Caco-2 (cell line): ENCODE measurements at regions not wholly inside any gene's neighbourhood (a gene's known extent, or its start where the extent isn't known, plus 50 kb on each side); places are given as distances from the start of the nearest gene placed in this dataset.
A peak's percentile ranks its signal among the peaks of the same experiment; 100 is the strongest.

ENCODE experiments used
- BruUV-seq: library from RNA; stranded (reverse); fragments of 400-500 nt; replicated peaks from 2 replicates; lab custom pipeline; 2021; lab: Mats Ljungman, UMichigan
- CTCF ChIA-PET: fragments of 300-600 bp; sonication (Branson Sonifier 250); formaldehyde crosslinking; loops from one replicate; lab custom pipeline; 2022; ENCODE audit warnings: antibody characterized with exemption; lab: Charles Lee
- POLR2A ChIA-PET: fragments of 300-600 bp; sonication (Branson Sonifier 250); formaldehyde crosslinking; loops from one replicate; lab custom pipeline; 2022; ENCODE audit warnings: antibody characterized with exemption; lab: Charles Lee
- DNase-seq, 2 experiments: peaks; one replicate each; pipeline versions ENCODE4 v3.0.0 to v3.0.0-alpha.2; 2020 to 2022
- H3K27me3 ChIP-seq: replicated peaks from 2 replicates; pipeline ENCODE4 v1.6.0; 2011; ENCODE audit warnings: low read length; ENCODE audit not compliant: control insufficient read depth, insufficient read depth
- H3K36me3 ChIP-seq: 2 replicates; pipeline ENCODE4 v1.5.1; 2011; ENCODE audit warnings: low read length; ENCODE audit not compliant: control insufficient read depth, insufficient read depth
- H3K4me1 ChIP-seq: fragments of 250-450 bp; sonication (Bioruptor Pico); 2 replicates; pipeline ENCODE4 v1.5.1; 2020; ENCODE audit warnings: mild to moderate bottlenecking
- H3K4me3 ChIP-seq: 2 replicates; pipeline ENCODE4 v1.5.1; 2011; ENCODE audit warnings: low read depth, mild to moderate bottlenecking, control low read depth, low read length
- H3K9me3 ChIP-seq: fragments of 250-450 bp; sonication (Bioruptor Pico); 2 replicates; pipeline ENCODE4 v1.5.1; 2020; ENCODE audit warnings: mild to moderate bottlenecking, moderate library complexity
- H3K27ac Mint-ChIP-seq: one replicate; pipeline ENCODE4 v1.8.0; 2022; ENCODE audit warnings: mixed read lengths; ENCODE audit not compliant: unreplicated experiment
- H3K27me3 Mint-ChIP-seq: one replicate; pipeline ENCODE4 v1.8.0; 2022; ENCODE audit warnings: mixed read lengths; ENCODE audit not compliant: insufficient read depth, unreplicated experiment
- H3K36me3 Mint-ChIP-seq: one replicate; pipeline ENCODE4 v1.8.0; 2022; ENCODE audit warnings: mild to moderate bottlenecking, mixed read lengths; ENCODE audit not compliant: insufficient read depth, unreplicated experiment
- H3K4me1 Mint-ChIP-seq: one replicate; pipeline ENCODE4 v1.8.0; 2022; ENCODE audit warnings: low read depth, mixed read lengths; ENCODE audit not compliant: unreplicated experiment
- H3K4me3 Mint-ChIP-seq: one replicate; pipeline ENCODE4 v1.8.0; 2022; ENCODE audit warnings: mild to moderate bottlenecking, moderate library complexity, mixed read lengths; ENCODE audit not compliant: unreplicated experiment
- H3K9me3 Mint-ChIP-seq: one replicate; pipeline ENCODE4 v1.8.0; 2022; ENCODE audit warnings: mixed read lengths; ENCODE audit not compliant: unreplicated experiment
- CTCF ChIP-seq, 2 experiments: fragments of 200-600 bp in 1 of 2; IDR thresholded peaks; 1 replicate in 1 of 2; 2 replicates in 1 of 2; pipeline versions ENCODE4 v1.5.1 to v1.8.0; 2011 to 2022; ENCODE audit warnings: antibody characterized with exemption in 1 of 2, control low read depth in 1 of 2, inconsistent platforms in 1 of 2, low read depth in 1 of 2, low read length in 1 of 2, mild to moderate bottlenecking in 1 of 2, moderate library complexity in 1 of 2; ENCODE audit not compliant: insufficient read depth in 1 of 2, severe bottlenecking in 1 of 2, unreplicated experiment in 1 of 2
- intact Hi-C: fragments of 100-400 bp; cut with micrococcal nuclease; formaldehyde crosslinking; loops from one replicate; pipeline ENCODE4 v1.10.0; 2022; ENCODE audit not compliant: unreplicated experiment

- Mint-ChIP-seq H3K36me3 (no peaks in the 10 kb centered on the region), H3K4me3 (no peak overlapping the region), H3K27me3 (no peaks in the 10 kb centered on the region), H3K9me3 (no peaks in the 10 kb centered on the region), H3K27ac (no peak overlapping the region), H3K4me1 (no peaks in the 10 kb centered on the region)
- no TSS peak for BruUV-seq
- Histone ChIP-seq H3K36me3 (no peaks in the 10 kb centered on the region), H3K27me3 (no peaks in the 10 kb centered on the region), H3K9me3 (no peaks in the 10 kb centered on the region), H3K4me3 (no peak overlapping the region), H3K4me1 (no peaks in the 10 kb centered on the region)
- no peak for DNase-seq
- intact Hi-C loops, result no loop called here
- no peak for TF ChIP-seq CTCF (IDR thresholded peaks at IDR 0.05; ENCODE audit: insufficient read depth in 1 of 2, low read depth in 1 of 2, low read length in 1 of 2, severe bottlenecking in 1 of 2, unreplicated experiment in 1 of 2)
- CTCF ChIA-PET, result no interaction called here
- POLR2A ChIA-PET, result no interaction called here
These were observed 232.2 kb downstream of the DLEU7 start for GRCh38 chr13:50611117-50611781.

- BruUV-seq, result no TSS peak
- no peaks in the 10 kb centered on the region for H3K4me1 ChIP-seq
- Mint-ChIP-seq H3K27me3 (no peaks in the 10 kb centered on the region), H3K27ac (no peak overlapping the region), H3K36me3 (no peaks in the 10 kb centered on the region), H3K4me1 (no peaks in the 10 kb centered on the region), H3K4me3 (no peak overlapping the region), H3K9me3 (no peaks in the 10 kb centered on the region)
- H3K4me3 ChIP-seq, result no peak overlapping the region
- ChIA-PET POLR2A (no interaction called here), CTCF (no interaction called here)
- DNase-seq, result no peak
- H3K36me3 ChIP-seq, result no peaks in the 10 kb centered on the region
- TF ChIP-seq CTCF (IDR thresholded peaks at IDR 0.05; ENCODE audit: insufficient read depth in 1 of 2, low read depth in 1 of 2, low read length in 1 of 2, severe bottlenecking in 1 of 2, unreplicated experiment in 1 of 2), result peak in 1 of 2 experiments; percentile 1
- no peaks in the 10 kb centered on the region for H3K27me3 ChIP-seq
- no peaks in the 10 kb centered on the region for H3K9me3 ChIP-seq
- intact Hi-C loops, result no loop called here
These were observed 230.8 kb downstream of the DLEU7 start for GRCh38 chr13:50612717-50613116.

- Mint-ChIP-seq H3K4me1 (no peaks in the 10 kb centered on the region), H3K27me3 (no peaks in the 10 kb centered on the region), H3K27ac (no peak overlapping the region), H3K36me3 (no peaks in the 10 kb centered on the region), H3K9me3 (no peaks in the 10 kb centered on the region), H3K4me3 (no peak overlapping the region)
- POLR2A ChIA-PET, result no interaction called here
- BruUV-seq, result no TSS peak
- no peak for DNase-seq
- no peaks in the 10 kb centered on the region for H3K9me3 ChIP-seq
- no peaks in the 10 kb centered on the region for H3K27me3 ChIP-seq
- CTCF ChIA-PET, result interaction anchor here (0.6 kb wide), 1 partner anchor 17 kb away, joined by 3 read pairs; no protein-coding TSS in a partner anchor
- no peak for TF ChIP-seq CTCF (IDR thresholded peaks at IDR 0.05; ENCODE audit: insufficient read depth in 1 of 2, low read depth in 1 of 2, low read length in 1 of 2, severe bottlenecking in 1 of 2, unreplicated experiment in 1 of 2)
- no peaks in the 10 kb centered on the region for H3K4me1 ChIP-seq
- H3K4me3 ChIP-seq, result no peak overlapping the region
- H3K36me3 ChIP-seq, result no peaks in the 10 kb centered on the region
- intact Hi-C loops, result no loop called here
These were observed 230.1 kb downstream of the DLEU7 start for GRCh38 chr13:50613356-50613831.
